H1 (cell line): ENCODE measurements at regions not wholly inside any gene's neighbourhood (a gene's known extent, or its start where the extent isn't known, plus 50 kb on each side); places are given as distances from the start of the nearest gene placed in this dataset.
A peak's percentile ranks its signal among the peaks of the same experiment; 100 is the strongest.

ENCODE experiments used
- CTCF ChIA-PET: fragments of 300-600 bp; sonication (Branson Sonifier 250); formaldehyde crosslinking; loops from one replicate; lab custom pipeline; 2021; ENCODE audit not compliant: partially characterized antibody; lab: Charles Lee
- POLR2A ChIA-PET: fragments of 300-600 bp; sonication (Branson Sonifier 250); formaldehyde crosslinking; loops from one replicate; lab custom pipeline; 2021; ENCODE audit warnings: inconsistent platforms; ENCODE audit not compliant: partially characterized antibody; lab: Charles Lee
- DNase-seq, 2 experiments: peaks; one replicate each; pipeline versions ENCODE4 v3.0.0 to v3.0.0-alpha.2; 2010 to 2022; ENCODE audit warnings: low spot score in 2 of 2, low read depth in 1 of 2, mixed read lengths in 1 of 2
- FAIRE-seq: peaks from 2 replicates; lab custom pipeline; 2011; peaks lifted over from hg19 to GRCh38; lab: Jason Lieb, UNC
- H2AFZ ChIP-seq: 2 replicates; pipeline ENCODE4 v1.8.1; 2012; ENCODE audit warnings: low read length, inconsistent platforms
- H2AK5ac ChIP-seq: 2 replicates; pipeline ENCODE4 v1.6.1; 2013; ENCODE audit warnings: low read depth, low read length
- H2BK120ac ChIP-seq: replicated peaks from 2 replicates; pipeline ENCODE3; 2013; ENCODE audit warnings: low read depth, low read length, inconsistent platforms
- H2BK12ac ChIP-seq: 2 replicates; pipeline ENCODE4 v1.6.1; 2013; ENCODE audit warnings: low read depth, low read length
- H2BK15ac ChIP-seq: 2 replicates; pipeline ENCODE4 v1.6.1; 2013; ENCODE audit warnings: low read length
- H2BK20ac ChIP-seq: 2 replicates; pipeline ENCODE4 v1.6.1; 2013; ENCODE audit warnings: low read length
- H2BK5ac ChIP-seq: 2 replicates; pipeline ENCODE4 v1.6.1; 2013; ENCODE audit warnings: low read depth, low read length
- H3K14ac ChIP-seq: 2 replicates; pipeline ENCODE4 v1.6.1; 2013; ENCODE audit warnings: inconsistent platforms; ENCODE audit not compliant: insufficient read length
- H3K18ac ChIP-seq: 2 replicates; pipeline ENCODE4 v1.6.1; 2013; ENCODE audit warnings: low read length; ENCODE audit errors: extremely low read depth
- H3K23ac ChIP-seq: 2 replicates; pipeline ENCODE4 v1.6.1; 2013; ENCODE audit warnings: inconsistent platforms; ENCODE audit not compliant: insufficient read length
- H3K23me2 ChIP-seq: 2 replicates; pipeline ENCODE4 v1.6.1; 2013; ENCODE audit warnings: low read depth, low read length
- H3K27ac ChIP-seq: 2 replicates; pipeline ENCODE4 v1.6.1; 2011; ENCODE audit warnings: low read depth, low read length, inconsistent platforms
- H3K27me3 ChIP-seq, 4 experiments: replicated peaks in 1 of 4; 1 replicate in 1 of 4; 2 replicates in 3 of 4; pipeline versions ENCODE4 v1.6.1 to v1.8.1; 2011 to 2013; ENCODE audit warnings: low read length in 3 of 4, mild to moderate bottlenecking in 3 of 4, inconsistent platforms in 2 of 4, mixed read lengths in 2 of 4, moderate library complexity in 1 of 4; ENCODE audit not compliant: control insufficient read depth in 3 of 4, insufficient read depth in 3 of 4; ENCODE audit errors: extremely low read depth in 1 of 4
- H3K36me3 ChIP-seq, 4 experiments: 2 replicates each; pipeline versions ENCODE4 v1.6.1 to v1.8.1; 2011 to 2013; ENCODE audit warnings: mild to moderate bottlenecking in 4 of 4, low read length in 3 of 4, moderate library complexity in 2 of 4, control low read depth in 1 of 4, inconsistent platforms in 1 of 4; ENCODE audit not compliant: insufficient read depth in 4 of 4, control insufficient read depth in 2 of 4
- H3K4ac ChIP-seq: replicated peaks from 2 replicates; pipeline ENCODE3; 2013; ENCODE audit warnings: low read length, low read depth, mixed read lengths, inconsistent platforms; ENCODE audit not compliant: insufficient read length
- H3K4me1 ChIP-seq, 4 experiments: replicated peaks in 1 of 4; 1 replicate in 1 of 4; 2 replicates in 3 of 4; pipeline versions ENCODE4 v1.6.1 to v1.8.1; 2011 to 2013; ENCODE audit warnings: low read length in 3 of 4, inconsistent platforms in 2 of 4, mixed read lengths in 1 of 4; ENCODE audit not compliant: insufficient read depth in 4 of 4, control insufficient read depth in 3 of 4
- H3K4me2 ChIP-seq, 2 experiments: 2 replicates each; pipeline versions ENCODE4 v1.6.1 to v1.8.1; 2011 to 2013; ENCODE audit warnings: low read depth in 2 of 2, low read length in 2 of 2, control low read depth in 1 of 2, inconsistent platforms in 1 of 2, mild to moderate bottlenecking in 1 of 2; ENCODE audit not compliant: insufficient read depth in 1 of 2
- H3K4me3 ChIP-seq, 4 experiments: fragments of 200-600, 300-600 bp in 1 of 4; sonication (generic), shearing (Covaris generic), sonication (Bioruptor Twin) in 1 of 4; 2 replicates each; pipeline versions ENCODE4 v1.5.1 to v1.8.1; 2011 to 2016; ENCODE audit warnings: low read length in 4 of 4, low read depth in 3 of 4, control low read depth in 2 of 4, inconsistent platforms in 2 of 4, mild to moderate bottlenecking in 2 of 4, mixed read lengths in 1 of 4, moderate library complexity in 1 of 4; ENCODE audit not compliant: insufficient read depth in 2 of 4; ENCODE audit errors: extremely low read depth in 1 of 4
- H3K56ac ChIP-seq: replicated peaks from 2 replicates; pipeline ENCODE3; 2013; ENCODE audit warnings: low read depth, mild to moderate bottlenecking, mixed read lengths, low read length, inconsistent platforms; ENCODE audit not compliant: insufficient read length
- H3K79me1 ChIP-seq: 2 replicates; pipeline ENCODE4 v1.6.1; 2013; ENCODE audit warnings: low read depth, low read length, control low read depth
- H3K79me2 ChIP-seq, 2 experiments: 2 replicates each; pipeline versions ENCODE4 v1.6.1 to v1.8.1; 2012 to 2013; ENCODE audit warnings: low read length in 2 of 2, mild to moderate bottlenecking in 2 of 2, inconsistent platforms in 1 of 2; ENCODE audit not compliant: insufficient read depth in 2 of 2, control insufficient read depth in 1 of 2
- H3K9ac ChIP-seq, 4 experiments: replicated peaks in 1 of 4; 1 replicate in 1 of 4; 2 replicates in 3 of 4; pipeline versions ENCODE4 v1.6.1 to v1.8.1; 2011 to 2013; ENCODE audit warnings: low read depth in 3 of 4, low read length in 3 of 4, control low read depth in 2 of 4, mild to moderate bottlenecking in 2 of 4, moderate library complexity in 2 of 4, inconsistent platforms in 1 of 4; ENCODE audit errors: extremely low read depth in 1 of 4
- H3K9me3 ChIP-seq, 2 experiments: 2 replicates each; pipeline versions ENCODE4 v1.6.1 to v1.8.1; 2012 to 2013; ENCODE audit warnings: mild to moderate bottlenecking in 2 of 2, moderate library complexity in 2 of 2, control low read depth in 1 of 2, inconsistent platforms in 1 of 2, low read depth in 1 of 2, low read length in 1 of 2, mixed read lengths in 1 of 2; ENCODE audit not compliant: insufficient read depth in 2 of 2
- H4K20me1 ChIP-seq, 2 experiments: replicated peaks in 1 of 2; 2 replicates each; pipeline versions ENCODE3 to v1.8.1; 2011 to 2013; ENCODE audit warnings: inconsistent platforms in 2 of 2, low read length in 2 of 2, mild to moderate bottlenecking in 1 of 2; ENCODE audit not compliant: insufficient read depth in 2 of 2, control insufficient read depth in 1 of 2
- H4K5ac ChIP-seq: 2 replicates; pipeline ENCODE4 v1.6.1; 2013; ENCODE audit warnings: low read length, low read depth, mixed read lengths, inconsistent platforms; ENCODE audit not compliant: insufficient read length
- H4K8ac ChIP-seq: 2 replicates; pipeline ENCODE4 v1.8.0; 2013; ENCODE audit warnings: mild to moderate bottlenecking, moderate library complexity, low read length, inconsistent platforms; ENCODE audit not compliant: insufficient read depth; ENCODE audit errors: extremely low read depth
- H4K91ac ChIP-seq: replicated peaks from 2 replicates; pipeline ENCODE3; 2013; ENCODE audit warnings: low read length, mixed read lengths, inconsistent platforms; ENCODE audit not compliant: insufficient read length
- RAD21 ChIP-seq, 2 experiments: IDR thresholded peaks in 1 of 2; conservative IDR thresholded peaks in 1 of 2; 2 replicates each; pipeline ENCODE4 v1.6.1; 2011; ENCODE audit warnings: low read depth in 2 of 2, low read length in 2 of 2, improper control_type of control experiment in 1 of 2, inconsistent platforms in 1 of 2, mild to moderate bottlenecking in 1 of 2, moderate library complexity in 1 of 2
- SUZ12 ChIP-seq: fragments of 200-600 bp; sonication (generic); IDR thresholded peaks from 2 replicates; pipeline ENCODE4 v1.6.1; 2012; ENCODE audit warnings: mild to moderate bottlenecking, inconsistent platforms, low read length, moderate library complexity, mixed read lengths
- WGBS, 2 experiments: shearing (Covaris generic) in 1 of 2; methylation state at CpG; one replicate each; pipeline versions ENCODE4 v1.1.6 to v1.1.7; 2013 to 2015; ENCODE audit warnings: low lambda C conversion rate in 2 of 2, mixed read lengths in 2 of 2, inconsistent platforms in 1 of 2, low coverage in 1 of 2, missing lambda C conversion rate in 1 of 2; ENCODE audit not compliant: insufficient replicate concordance in 2 of 2, insufficient coverage in 1 of 2, insufficient read length in 1 of 2; ENCODE audit errors: extremely low coverage in 1 of 2, missing lambda C conversion rate in 1 of 2; 5-methylcytosine and 5-hydroxymethylcytosine counted together

- Histone ChIP-seq H2AFZ (no peak overlapping the region), H2AK5ac (no peak overlapping the region), H4K5ac (no peak overlapping the region), H3K56ac (no peak overlapping the region), H3K4me3 (no peak overlapping the region), H3K23ac (no peak overlapping the region), H3K4me2 (no peak overlapping the region), H4K91ac (no peak overlapping the region), H3K27ac (no peak overlapping the region), H3K4ac (no peak overlapping the region), H4K20me1 (no peaks in the 10 kb centered on the region), H3K36me3 (no peaks in the 10 kb centered on the region), H2BK5ac (no peak overlapping the region), H3K27me3 (no peaks in the 10 kb centered on the region), H2BK20ac (no peak overlapping the region), H2BK12ac (no peak overlapping the region), H3K4me1 (no peaks in the 10 kb centered on the region), H2BK120ac (no peak overlapping the region), H3K9ac (no peak overlapping the region), H3K79me1 (no peaks in the 10 kb centered on the region), H3K18ac (no peak overlapping the region), H2BK15ac (no peak overlapping the region), H3K79me2 (no peaks in the 10 kb centered on the region), H4K8ac (no peak overlapping the region), H3K14ac (no peak overlapping the region), H3K9me3 (no peaks in the 10 kb centered on the region), H3K23me2 (no peaks in the 10 kb centered on the region)
- ChIA-PET CTCF (interaction anchor here (0.9 to 3.3 kb wide), 2 partner anchors 10 to 354 kb away, joined by 3 to 13 read pairs; no protein-coding TSS in a partner anchor), POLR2A (no interaction called here)
- 94% methylated on average over 8 of the region's 8 CpGs; no CpG with 5 or more reads in 1 of the 2 experiments for WGBS, 2 experiments
- TF ChIP-seq SUZ12 = no peak
- peak; percentile 15 to 31; a peak in 3 of 4 replicates for TF ChIP-seq RAD21 (IDR thresholded peaks at IDR 0.05 in 1 of 2, conservative IDR thresholded peaks at IDR 0.05 in 1 of 2; ENCODE audit: low read depth in 2 of 2, low read length in 2 of 2)
- DNase-seq (no peak), FAIRE-seq (no peak)
These were observed 95.8 kb downstream of the SPP2 start for GRCh38 chr2:234146087-234146826.
